ENCODE measurements at regions not wholly inside any gene's neighbourhood (a gene's known extent, or its start where the extent isn't known, plus 50 kb on each side); places are given as distances from the start of the nearest gene placed in this dataset.
"Not testable (repeated sequence)": the region's sequence is repeated elsewhere in the genome, so short reads cannot be mapped to it uniquely, and the experiment has no call there.

- intact Hi-C loops (cut with micrococcal nuclease; ENCODE audit: unreplicated experiment), result no loop called here
- no peak overlapping the region for H3K27ac ChIP-seq (ENCODE audit: low read length)
- ATAC-seq (no peak), DNase-seq (ENCODE audit: low read depth, low spot score) (no peak)
- no TSS peak for BruUV-seq (replicated peaks)
- in situ Hi-C loops (cut with HindIII; ENCODE audit: low pct_unique_long_range_greater_than_20kb, low sequenced_read_pairs), result no loop called here
- H3K4me1 ChIP-seq (ENCODE audit: control insufficient read depth, insufficient read depth, low read length), result no peaks in the 10 kb centered on the region
- CTCF ChIA-PET, result no interaction called here
- H3K27me3 ChIP-seq (ENCODE audit: control insufficient read depth, insufficient read depth, low read length), result no peaks in the 10 kb centered on the region
- no peak for TF ChIP-seq SIN3A (IDR thresholded peaks at IDR 0.05; ENCODE audit: borderline replicate concordance, insufficient read depth, low read depth, low read length)
- no peak for TF ChIP-seq REST (IDR thresholded peaks at IDR 0.05; ENCODE audit: insufficient read depth in 1 of 2, low read depth in 2 of 2, low read length in 1 of 2)
- TF ChIP-seq CTCF (IDR thresholded peaks at IDR 0.05), result no peak
- TF ChIP-seq POLR2AphosphoS5 (IDR thresholded peaks at IDR 0.05; ENCODE audit: low read depth, low read length), result no peak
- no peak for TF ChIP-seq TCF7L2 (IDR thresholded peaks at IDR 0.05; ENCODE audit: low read depth, low read length)
- POLR2A ChIA-PET, result no interaction called here
- no peaks in the 10 kb centered on the region for H3K36me3 ChIP-seq (ENCODE audit: control insufficient read depth, insufficient read depth, low read length)
- H3K9me3 ChIP-seq (ENCODE audit: control insufficient read depth, insufficient read depth, low read depth, low read length), result no peaks in the 10 kb centered on the region
- no peak overlapping the region for H3K4me3 ChIP-seq (ENCODE audit: low read depth in 2 of 2, low read length in 2 of 2)
Measured at GRCh38 chr2:180694445-180695421, 285.7 kb upstream of the UBE2E3 start.

- DNase-seq (ENCODE audit: low read depth, low spot score) (no peak), ATAC-seq (no peak)
- no peak overlapping the region for H3K4me3 ChIP-seq (ENCODE audit: low read depth in 2 of 2, low read length in 2 of 2)
- TF ChIP-seq CTCF (IDR thresholded peaks at IDR 0.05) (no peak), REST (IDR thresholded peaks at IDR 0.05; ENCODE audit: insufficient read depth in 1 of 2, low read depth in 2 of 2, low read length in 1 of 2) (no peak), SIN3A (IDR thresholded peaks at IDR 0.05; ENCODE audit: borderline replicate concordance, insufficient read depth, low read depth, low read length) (no peak), POLR2AphosphoS5 (IDR thresholded peaks at IDR 0.05; ENCODE audit: low read depth, low read length) (no peak), TCF7L2 (IDR thresholded peaks at IDR 0.05; ENCODE audit: low read depth, low read length) (no peak)
- no peaks in the 10 kb centered on the region for H3K4me1 ChIP-seq (ENCODE audit: control insufficient read depth, insufficient read depth, low read length)
- CTCF ChIA-PET, result no interaction called here
- H3K36me3 ChIP-seq (ENCODE audit: control insufficient read depth, insufficient read depth, low read length), result no peaks in the 10 kb centered on the region
- BruUV-seq (replicated peaks), result no TSS peak
- no peak overlapping the region for H3K27ac ChIP-seq (ENCODE audit: low read length)
- H3K27me3 ChIP-seq (ENCODE audit: control insufficient read depth, insufficient read depth, low read length), result no peaks in the 10 kb centered on the region
- in situ Hi-C loops (cut with HindIII; ENCODE audit: low pct_unique_long_range_greater_than_20kb, low sequenced_read_pairs) (no loop called here), intact Hi-C loops (cut with micrococcal nuclease; ENCODE audit: unreplicated experiment) (no loop called here)
- POLR2A ChIA-PET, result no interaction called here
- no peaks in the 10 kb centered on the region for H3K9me3 ChIP-seq (ENCODE audit: control insufficient read depth, insufficient read depth, low read depth, low read length)
Measured at GRCh38 chr2:180692322-180692721, 288.1 kb upstream of the UBE2E3 start.

- intact Hi-C loops (cut with micrococcal nuclease; ENCODE audit: unreplicated experiment); H3K36me3 ChIP-seq (ENCODE audit: control insufficient read depth, insufficient read depth, low read length); H3K4me1 ChIP-seq (ENCODE audit: control insufficient read depth, insufficient read depth, low read length); ATAC-seq; H3K9me3 ChIP-seq (ENCODE audit: control insufficient read depth, insufficient read depth, low read depth, low read length); BruUV-seq (replicated peaks); H3K4me3 ChIP-seq (ENCODE audit: low read depth in 2 of 2, low read length in 2 of 2); CTCF ChIA-PET; H3K27me3 ChIP-seq (ENCODE audit: control insufficient read depth, insufficient read depth, low read length); in situ Hi-C loops (cut with HindIII; ENCODE audit: low pct_unique_long_range_greater_than_20kb, low sequenced_read_pairs); POLR2A ChIA-PET; DNase-seq (ENCODE audit: low read depth, low spot score); H3K27ac ChIP-seq (ENCODE audit: low read length): not testable (repeated sequence)
Measured at GRCh38 chr2:180691855-180692223, 288.6 kb upstream of the UBE2E3 start.
